ENCODE measurements at regions not wholly inside any gene's neighbourhood (a gene's known extent, or its start where the extent isn't known, plus 50 kb on each side); places are given as distances from the start of the nearest gene placed in this dataset.

GRCh38 chr16:86191663-86192062, 292.7 kb downstream of the IRF8 start:
- TF ChIP-seq NKRF (conservative IDR thresholded peaks at IDR 0.05), result no peak
- TF ChIP-seq ZNF274 (IDR thresholded peaks at IDR 0.05; ENCODE audit: insufficient read depth, insufficient read length), result no peak
- TF ChIP-seq, protein P1, sequence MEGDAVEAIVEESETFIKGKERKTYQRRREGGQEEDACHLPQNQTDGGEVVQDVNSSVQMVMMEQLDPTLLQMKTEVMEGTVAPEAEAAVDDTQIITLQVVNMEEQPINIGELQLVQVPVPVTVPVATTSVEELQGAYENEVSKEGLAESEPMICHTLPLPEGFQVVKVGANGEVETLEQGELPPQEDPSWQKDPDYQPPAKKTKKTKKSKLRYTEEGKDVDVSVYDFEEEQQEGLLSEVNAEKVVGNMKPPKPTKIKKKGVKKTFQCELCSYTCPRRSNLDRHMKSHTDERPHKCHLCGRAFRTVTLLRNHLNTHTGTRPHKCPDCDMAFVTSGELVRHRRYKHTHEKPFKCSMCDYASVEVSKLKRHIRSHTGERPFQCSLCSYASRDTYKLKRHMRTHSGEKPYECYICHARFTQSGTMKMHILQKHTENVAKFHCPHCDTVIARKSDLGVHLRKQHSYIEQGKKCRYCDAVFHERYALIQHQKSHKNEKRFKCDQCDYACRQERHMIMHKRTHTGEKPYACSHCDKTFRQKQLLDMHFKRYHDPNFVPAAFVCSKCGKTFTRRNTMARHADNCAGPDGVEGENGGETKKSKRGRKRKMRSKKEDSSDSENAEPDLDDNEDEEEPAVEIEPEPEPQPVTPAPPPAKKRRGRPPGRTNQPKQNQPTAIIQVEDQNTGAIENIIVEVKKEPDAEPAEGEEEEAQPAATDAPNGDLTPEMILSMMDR (IDR thresholded peaks at IDR 0.05 in 2 of 3, conservative IDR thresholded peaks at IDR 0.05 in 1 of 3; ENCODE audit: control insufficient read depth in 2 of 3, extremely low read depth in 1 of 3, insufficient read depth in 1 of 3, low read depth in 3 of 3, low read length in 3 of 3), result no peak
- no peak for TF ChIP-seq ZBTB40 (IDR thresholded peaks at IDR 0.05; ENCODE audit: borderline replicate concordance)
- TF ChIP-seq ZSCAN29 (IDR thresholded peaks at IDR 0.05), result no peak
- TF ChIP-seq HDAC2 (IDR thresholded peaks at IDR 0.05), result no peak
- TF ChIP-seq CBX5 (IDR thresholded peaks at IDR 0.05; ENCODE audit: low read depth), result no peak
- no peak for TF ChIP-seq TARDBP (IDR thresholded peaks at IDR 0.05; ENCODE audit: borderline replicate concordance)

Measured in GM12878 (cell line).